IMR-90 (cell line): ENCODE measurements at regions not wholly inside any gene's neighbourhood (a gene's known extent, or its start where the extent isn't known, plus 50 kb on each side); places are given as distances from the start of the nearest gene placed in this dataset.

Experiments
- ATAC-seq: fragments of 200-7000 bp; cut with Tn5 transposase; 2 replicates; pipeline ENCODE4 v1.9.1; 2020; ENCODE audit warnings: low read depth, mild to moderate bottlenecking, moderate library complexity
- BruUV-seq: library from RNA; stranded (reverse); fragments of 400-500 nt; replicated peaks from 2 replicates; lab custom pipeline; 2021; lab: Mats Ljungman, UMichigan
- CTCF ChIA-PET: fragments of 300-600 bp; formaldehyde crosslinking; extraction: SDS; loops from one replicate; lab custom pipeline; 2021; ENCODE audit warnings: antibody characterized with exemption; lab: Yijun Ruan, JAX
- POLR2A ChIA-PET: fragments of 300-600 bp; sonication (Branson Sonifier 250); formaldehyde crosslinking; loops from one replicate; lab custom pipeline; 2022; ENCODE audit warnings: antibody characterized with exemption; ENCODE audit not compliant: unreplicated experiment; lab: Charles Lee
- DNase-seq: peaks from one replicate; pipeline ENCODE4 v3.0.0; 2013
- H2AFZ ChIP-seq: replicated peaks from 2 replicates; pipeline ENCODE3; 2013; ENCODE audit warnings: low read length, mild to moderate bottlenecking; ENCODE audit not compliant: poor library complexity
- H2AK5ac ChIP-seq: 2 replicates; pipeline ENCODE4 v1.6.1; 2013; ENCODE audit warnings: low read depth, low read length, inconsistent platforms
- H2AK9ac ChIP-seq: replicated peaks from 2 replicates; pipeline ENCODE3; 2013; ENCODE audit warnings: mild to moderate bottlenecking, low read depth, low read length, moderate library complexity; ENCODE audit not compliant: poor library complexity
- H2BK120ac ChIP-seq: 2 replicates; pipeline ENCODE4 v1.6.1; 2013; ENCODE audit warnings: low read depth, low read length, inconsistent platforms
- H2BK15ac ChIP-seq: 3 replicates; pipeline ENCODE4 v1.6.1; 2013; ENCODE audit warnings: low read depth, low read length, inconsistent platforms
- H2BK20ac ChIP-seq: 2 replicates; pipeline ENCODE4 v1.6.1; 2013; ENCODE audit warnings: low read depth, mild to moderate bottlenecking, inconsistent platforms, low read length, moderate library complexity
- H2BK5ac ChIP-seq: 2 replicates; pipeline ENCODE4 v1.6.1; 2013; ENCODE audit warnings: mild to moderate bottlenecking, low read depth, low read length, inconsistent platforms; ENCODE audit not compliant: poor library complexity, severe bottlenecking
- H3K14ac ChIP-seq: replicated peaks from 2 replicates; pipeline ENCODE4 v1.6.1; 2013; ENCODE audit warnings: low read depth, low read length, inconsistent platforms
- H3K18ac ChIP-seq: 2 replicates; pipeline ENCODE4 v1.6.1; 2013; ENCODE audit warnings: low read depth, low read length, control low read depth
- H3K23ac ChIP-seq: 2 replicates; pipeline ENCODE4 v1.6.1; 2013; ENCODE audit warnings: low read depth, low read length, inconsistent platforms
- H3K27ac ChIP-seq: 2 replicates; pipeline ENCODE4 v1.5.1; 2013; ENCODE audit warnings: mild to moderate bottlenecking, control low read depth, low read length; ENCODE audit not compliant: insufficient read depth
- H3K27me3 ChIP-seq: 2 replicates; pipeline ENCODE4 v1.6.1; 2013; ENCODE audit warnings: low read length; ENCODE audit not compliant: control insufficient read depth, insufficient read depth
- H3K36me3 ChIP-seq: 2 replicates; pipeline ENCODE4 v1.6.1; 2013; ENCODE audit warnings: low read length, mixed read lengths; ENCODE audit not compliant: control insufficient read depth, insufficient read depth
- H3K4ac ChIP-seq: 2 replicates; pipeline ENCODE4 v1.6.1; 2013; ENCODE audit warnings: low read depth, low read length, inconsistent platforms
- H3K4me1 ChIP-seq: 2 replicates; pipeline ENCODE4 v1.6.1; 2013; ENCODE audit warnings: low read length, mixed read lengths; ENCODE audit not compliant: control insufficient read depth, insufficient read depth
- H3K4me2 ChIP-seq: 2 replicates; pipeline ENCODE4 v1.6.1; 2013; ENCODE audit warnings: low read depth, mild to moderate bottlenecking, control low read depth, low read length, moderate library complexity
- H3K4me3 ChIP-seq: 2 replicates; pipeline ENCODE4 v1.5.1; 2013; ENCODE audit warnings: low read depth, mild to moderate bottlenecking, control low read depth, low read length, moderate library complexity; ENCODE audit not compliant: insufficient read depth
- H3K56ac ChIP-seq: 2 replicates; pipeline ENCODE4 v1.6.1; 2013; ENCODE audit warnings: low read length, inconsistent platforms; ENCODE audit not compliant: insufficient read depth; ENCODE audit errors: extremely low read depth
- H3K79me1 ChIP-seq, 2 experiments: 2 replicates each; pipeline ENCODE4 v1.6.1; 2013; ENCODE audit warnings: low read length in 2 of 2, inconsistent platforms in 1 of 2, low read depth in 1 of 2
- H3K9ac ChIP-seq: 2 replicates; pipeline ENCODE4 v1.6.1; 2013; ENCODE audit warnings: low read depth, low read length, control low read depth
- H3K9me1 ChIP-seq: 2 replicates; pipeline ENCODE4 v1.6.1; 2013; ENCODE audit warnings: low read length, inconsistent platforms; ENCODE audit not compliant: insufficient read depth
- H3K9me3 ChIP-seq: 2 replicates; pipeline ENCODE4 v1.6.1; 2013; ENCODE audit warnings: low read length; ENCODE audit not compliant: control insufficient read depth, insufficient read depth
- H4K20me1 ChIP-seq: 2 replicates; pipeline ENCODE4 v1.6.1; 2013; ENCODE audit warnings: low read length, inconsistent platforms; ENCODE audit not compliant: insufficient read depth
- H4K5ac ChIP-seq: 2 replicates; pipeline ENCODE4 v1.6.1; 2013; ENCODE audit warnings: mild to moderate bottlenecking, low read depth, low read length, control low read depth
- H4K8ac ChIP-seq, 2 experiments: 2 replicates each; pipeline ENCODE4 v1.6.1; 2013; ENCODE audit warnings: low read depth in 2 of 2, low read length in 2 of 2, control low read depth in 1 of 2, inconsistent platforms in 1 of 2
- H4K91ac ChIP-seq: 2 replicates; pipeline ENCODE4 v1.6.1; 2013; ENCODE audit warnings: low read depth, low read length, inconsistent platforms; ENCODE audit not compliant: insufficient read depth
- BHLHE40 ChIP-seq: fragments of 150-350 bp; IDR thresholded peaks from 2 replicates; pipeline ENCODE4 v1.6.1; 2016; ENCODE audit warnings: mild to moderate bottlenecking, low read depth, low read length
- CEBPB ChIP-seq: IDR thresholded peaks from 2 replicates; pipeline ENCODE4 v1.6.1; 2012; ENCODE audit warnings: low read depth, low read length, improper control_type of control experiment
- CHD1 ChIP-seq: IDR thresholded peaks from 2 replicates; pipeline ENCODE4 v1.6.1; 2012; ENCODE audit warnings: low read depth, low read length, improper control_type of control experiment
- FOS ChIP-seq: fragments of 150-350 bp; IDR thresholded peaks from 2 replicates; pipeline ENCODE4 v1.6.1; 2016; ENCODE audit warnings: low read depth, low read length
- MAFK ChIP-seq: IDR thresholded peaks from 2 replicates; pipeline ENCODE4 v1.6.1; 2012; ENCODE audit warnings: low read depth, low read length, improper control_type of control experiment
- MAZ ChIP-seq: IDR thresholded peaks from 2 replicates; pipeline ENCODE4 v1.6.1; 2012; ENCODE audit warnings: low read depth, mild to moderate bottlenecking, low read length, improper control_type of control experiment, moderate library complexity, borderline replicate concordance
- NFE2L2 ChIP-seq: fragments of 150-350 bp; IDR thresholded peaks from 2 replicates; pipeline ENCODE4 v1.6.1; 2016; ENCODE audit warnings: low read depth, mild to moderate bottlenecking, low read length
- POLR2A ChIP-seq: IDR thresholded peaks from 2 replicates; pipeline ENCODE4 v1.6.1; 2012; ENCODE audit warnings: mild to moderate bottlenecking, low read depth, low read length
- RCOR1 ChIP-seq: IDR thresholded peaks from 2 replicates; pipeline ENCODE4 v1.6.1; 2012; ENCODE audit warnings: mild to moderate bottlenecking, low read length, improper control_type of control experiment; ENCODE audit not compliant: insufficient replicate concordance
- RFX5 ChIP-seq: IDR thresholded peaks from 2 replicates; pipeline ENCODE4 v1.8.0; 2012; ENCODE audit warnings: low read depth, mild to moderate bottlenecking, low read length, moderate library complexity
- SMC3 ChIP-seq: fragments of 150-350 bp; IDR thresholded peaks from 2 replicates; pipeline ENCODE4 v1.6.1; 2016; ENCODE audit warnings: low read depth, mild to moderate bottlenecking, antibody characterized with exemption, low read length, moderate library complexity
- WGBS, 2 experiments: methylation state at CpG; one replicate each; pipeline versions ENCODE4 v1.1.5 to v1.1.7; 2013; ENCODE audit warnings: missing lambda C conversion rate in 2 of 2; ENCODE audit not compliant: insufficient read length in 1 of 2; ENCODE audit errors: extremely low coverage in 2 of 2; 5-methylcytosine and 5-hydroxymethylcytosine counted together
- dilution Hi-C: fragments of 300-500 bp; cut with HindIII; formaldehyde crosslinking; loops from one replicate; pipeline ENCODE4 v1.14.3; 2018; ENCODE audit warnings: low sequenced_read_pairs; ENCODE audit not compliant: unreplicated experiment
- in situ Hi-C: fragments of 300-500 bp; cut with MboI; formaldehyde crosslinking; loops from 3 replicates; pipeline ENCODE4 v1.14.3; 2019; ENCODE audit warnings: low sequenced_read_pairs, inconsistent platforms, mixed read lengths
- intact Hi-C: fragments of 100-400 bp; cut with micrococcal nuclease; formaldehyde crosslinking; loops from 2 replicates; pipeline ENCODE4 v1.10.0; 2022
- TF ChIP-seq, protein P1 (sequence below): conservative IDR thresholded peaks from 2 replicates; pipeline ENCODE4 v1.5.1; 2012; ENCODE audit warnings: mild to moderate bottlenecking, low read depth, low read length, improper control_type of control experiment
- TF ChIP-seq, protein P2 (sequence below): fragments of 150-350 bp; IDR thresholded peaks from 2 replicates; pipeline ENCODE4 v1.6.1; 2016; ENCODE audit warnings: low read depth, mild to moderate bottlenecking, low read length, moderate library complexity, borderline replicate concordance
- TF ChIP-seq, protein P3 (sequence below): fragments of 150-350 bp; IDR thresholded peaks from 2 replicates; pipeline ENCODE4 v1.6.1; 2017; ENCODE audit warnings: mild to moderate bottlenecking, antibody characterized with exemption, low read length, low read depth

DNA sequence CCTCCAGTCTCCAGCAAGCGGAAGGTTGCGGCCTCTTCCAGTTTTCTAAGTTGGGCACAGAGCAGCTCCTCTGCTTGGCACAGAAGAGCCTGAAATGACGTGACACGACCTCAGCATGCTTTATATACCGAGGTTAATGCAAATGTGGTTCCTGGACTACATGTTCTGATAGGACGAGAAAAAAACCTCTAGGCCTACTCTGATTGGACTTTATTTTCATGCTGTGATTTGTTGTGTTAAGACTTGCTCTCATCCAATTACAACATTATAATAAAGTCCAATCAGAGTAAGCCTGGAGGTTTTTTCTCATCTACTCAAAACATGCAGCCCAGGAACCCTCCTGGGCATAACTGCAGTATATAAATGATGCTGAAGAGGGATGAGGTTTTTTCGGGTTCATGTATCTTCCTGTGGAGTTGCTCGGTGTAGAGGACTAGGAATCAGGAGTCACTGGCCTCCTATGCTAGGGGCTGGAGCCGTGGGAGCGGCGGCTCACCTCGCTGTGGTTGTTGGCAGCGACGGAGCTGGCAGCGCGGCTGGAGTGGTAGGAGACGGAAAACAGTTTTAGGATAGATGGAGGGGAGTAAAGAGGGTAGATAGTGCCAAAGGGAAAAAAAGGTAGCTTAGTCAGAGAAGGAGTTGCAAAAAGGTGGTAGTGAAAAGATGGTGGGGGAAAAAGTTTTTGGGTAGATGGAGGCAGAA is 878.0 kb downstream of the KCNJ18 start:
- no peak overlapping the region for H3K27ac ChIP-seq
- in situ Hi-C loops, result no loop called here
- peaks cover 13% of the 10 kb centered on the region for H3K9me3 ChIP-seq
- DNase-seq, result no peak
- ATAC-seq, result no peak
- no peak overlapping the region for H3K4ac ChIP-seq
- dilution Hi-C loops, result no loop called here
- no peaks in the 10 kb centered on the region for H3K9me1 ChIP-seq
- TF ChIP-seq BHLHE40 (no peak), FOS (no peak), MAFK (no peak), POLR2A (no peak), NFE2L2 (no peak), RCOR1 (no peak), CEBPB (no peak), CHD1 (no peak), RFX5 (no peak), SMC3 (no peak), MAZ (no peak)
- TF ChIP-seq, protein P1, sequence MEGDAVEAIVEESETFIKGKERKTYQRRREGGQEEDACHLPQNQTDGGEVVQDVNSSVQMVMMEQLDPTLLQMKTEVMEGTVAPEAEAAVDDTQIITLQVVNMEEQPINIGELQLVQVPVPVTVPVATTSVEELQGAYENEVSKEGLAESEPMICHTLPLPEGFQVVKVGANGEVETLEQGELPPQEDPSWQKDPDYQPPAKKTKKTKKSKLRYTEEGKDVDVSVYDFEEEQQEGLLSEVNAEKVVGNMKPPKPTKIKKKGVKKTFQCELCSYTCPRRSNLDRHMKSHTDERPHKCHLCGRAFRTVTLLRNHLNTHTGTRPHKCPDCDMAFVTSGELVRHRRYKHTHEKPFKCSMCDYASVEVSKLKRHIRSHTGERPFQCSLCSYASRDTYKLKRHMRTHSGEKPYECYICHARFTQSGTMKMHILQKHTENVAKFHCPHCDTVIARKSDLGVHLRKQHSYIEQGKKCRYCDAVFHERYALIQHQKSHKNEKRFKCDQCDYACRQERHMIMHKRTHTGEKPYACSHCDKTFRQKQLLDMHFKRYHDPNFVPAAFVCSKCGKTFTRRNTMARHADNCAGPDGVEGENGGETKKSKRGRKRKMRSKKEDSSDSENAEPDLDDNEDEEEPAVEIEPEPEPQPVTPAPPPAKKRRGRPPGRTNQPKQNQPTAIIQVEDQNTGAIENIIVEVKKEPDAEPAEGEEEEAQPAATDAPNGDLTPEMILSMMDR, result no peak
- TF ChIP-seq, protein P2, sequence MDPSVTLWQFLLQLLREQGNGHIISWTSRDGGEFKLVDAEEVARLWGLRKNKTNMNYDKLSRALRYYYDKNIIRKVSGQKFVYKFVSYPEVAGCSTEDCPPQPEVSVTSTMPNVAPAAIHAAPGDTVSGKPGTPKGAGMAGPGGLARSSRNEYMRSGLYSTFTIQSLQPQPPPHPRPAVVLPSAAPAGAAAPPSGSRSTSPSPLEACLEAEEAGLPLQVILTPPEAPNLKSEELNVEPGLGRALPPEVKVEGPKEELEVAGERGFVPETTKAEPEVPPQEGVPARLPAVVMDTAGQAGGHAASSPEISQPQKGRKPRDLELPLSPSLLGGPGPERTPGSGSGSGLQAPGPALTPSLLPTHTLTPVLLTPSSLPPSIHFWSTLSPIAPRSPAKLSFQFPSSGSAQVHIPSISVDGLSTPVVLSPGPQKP, result no peak
- TF ChIP-seq, protein P3, sequence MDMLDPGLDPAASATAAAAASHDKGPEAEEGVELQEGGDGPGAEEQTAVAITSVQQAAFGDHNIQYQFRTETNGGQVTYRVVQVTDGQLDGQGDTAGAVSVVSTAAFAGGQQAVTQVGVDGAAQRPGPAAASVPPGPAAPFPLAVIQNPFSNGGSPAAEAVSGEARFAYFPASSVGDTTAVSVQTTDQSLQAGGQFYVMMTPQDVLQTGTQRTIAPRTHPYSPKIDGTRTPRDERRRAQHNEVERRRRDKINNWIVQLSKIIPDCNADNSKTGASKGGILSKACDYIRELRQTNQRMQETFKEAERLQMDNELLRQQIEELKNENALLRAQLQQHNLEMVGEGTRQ, result no peak
- no peaks in the 10 kb centered on the region for H4K20me1 ChIP-seq
- no peak overlapping the region for H2BK15ac ChIP-seq
- 60% methylated on average over 3 of the region's 17 CpGs; no CpG with 5 or more reads in 1 of the 2 experiments for WGBS, 2 experiments
- H3K36me3 ChIP-seq, result no peaks in the 10 kb centered on the region
- H3K27me3 ChIP-seq, result no peaks in the 10 kb centered on the region
- CTCF ChIA-PET, result no interaction called here
- no peak overlapping the region for H3K4me3 ChIP-seq
- POLR2A ChIA-PET, result no interaction called here
- H3K4me1 ChIP-seq, result no peaks in the 10 kb centered on the region
- no peak overlapping the region for H3K9ac ChIP-seq
- no peak overlapping the region for H2AK5ac ChIP-seq
- no peak overlapping the region for H4K8ac ChIP-seq
- H2AFZ ChIP-seq, result no peak overlapping the region
- H3K23ac ChIP-seq, result no peak overlapping the region
- H2BK120ac ChIP-seq, result no peak overlapping the region
- H2BK5ac ChIP-seq, result no peak overlapping the region
- H4K5ac ChIP-seq, result no peak overlapping the region
- intact Hi-C loops, result no loop called here
- no peak overlapping the region for H3K14ac ChIP-seq
- BruUV-seq, result no TSS peak
- no peaks in the 10 kb centered on the region for H3K79me1 ChIP-seq
- H4K91ac ChIP-seq, result no peak overlapping the region
- no peak overlapping the region for H3K56ac ChIP-seq
- no peak overlapping the region for H2AK9ac ChIP-seq
- H3K4me2 ChIP-seq, result no peak overlapping the region
- no peak overlapping the region for H2BK20ac ChIP-seq
- H3K18ac ChIP-seq, result no peak overlapping the region
